ENCODE measurements at regions not wholly inside any gene's neighbourhood (a gene's known extent, or its start where the extent isn't known, plus 50 kb on each side); places are given as distances from the start of the nearest gene placed in this dataset.

DNA sequence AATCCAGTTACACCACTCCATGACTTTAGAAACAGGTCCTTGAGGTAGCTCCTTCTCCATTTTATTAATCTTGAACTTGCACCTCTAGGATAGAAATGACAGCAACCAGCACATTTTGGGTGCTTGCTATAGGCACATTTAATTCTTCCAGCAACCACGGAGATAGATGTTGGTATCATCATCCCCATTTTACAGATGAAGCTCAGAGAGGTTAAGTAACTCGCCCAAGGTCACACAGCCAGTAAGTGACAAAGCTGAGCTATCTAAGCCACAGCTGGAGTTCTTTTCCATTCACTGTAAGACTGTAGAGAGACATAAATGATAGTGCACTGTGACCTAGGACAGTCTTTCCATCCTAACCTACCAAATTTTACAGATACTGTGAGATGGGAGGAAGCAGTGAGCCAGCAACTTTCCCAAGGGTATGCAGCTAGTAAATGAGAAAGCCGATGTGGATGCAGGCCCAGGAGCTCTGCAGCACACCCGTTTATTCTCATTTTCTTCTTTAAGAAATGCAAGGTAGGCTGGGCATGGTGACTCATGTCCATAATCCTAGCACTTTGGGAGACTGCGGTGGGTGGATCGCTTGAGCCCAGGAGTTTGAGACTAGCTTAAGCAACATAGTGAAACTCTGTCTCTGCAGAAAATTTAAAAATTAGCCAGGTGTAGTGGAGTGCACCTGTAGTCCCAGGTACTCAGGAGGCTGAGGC lies 103.2 kb downstream of the TBX5 start:
- TF ChIP-seq, protein P1, sequence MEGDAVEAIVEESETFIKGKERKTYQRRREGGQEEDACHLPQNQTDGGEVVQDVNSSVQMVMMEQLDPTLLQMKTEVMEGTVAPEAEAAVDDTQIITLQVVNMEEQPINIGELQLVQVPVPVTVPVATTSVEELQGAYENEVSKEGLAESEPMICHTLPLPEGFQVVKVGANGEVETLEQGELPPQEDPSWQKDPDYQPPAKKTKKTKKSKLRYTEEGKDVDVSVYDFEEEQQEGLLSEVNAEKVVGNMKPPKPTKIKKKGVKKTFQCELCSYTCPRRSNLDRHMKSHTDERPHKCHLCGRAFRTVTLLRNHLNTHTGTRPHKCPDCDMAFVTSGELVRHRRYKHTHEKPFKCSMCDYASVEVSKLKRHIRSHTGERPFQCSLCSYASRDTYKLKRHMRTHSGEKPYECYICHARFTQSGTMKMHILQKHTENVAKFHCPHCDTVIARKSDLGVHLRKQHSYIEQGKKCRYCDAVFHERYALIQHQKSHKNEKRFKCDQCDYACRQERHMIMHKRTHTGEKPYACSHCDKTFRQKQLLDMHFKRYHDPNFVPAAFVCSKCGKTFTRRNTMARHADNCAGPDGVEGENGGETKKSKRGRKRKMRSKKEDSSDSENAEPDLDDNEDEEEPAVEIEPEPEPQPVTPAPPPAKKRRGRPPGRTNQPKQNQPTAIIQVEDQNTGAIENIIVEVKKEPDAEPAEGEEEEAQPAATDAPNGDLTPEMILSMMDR (conservative IDR thresholded peaks at IDR 0.05) = no peak
- no peak for TF ChIP-seq ZFX (IDR thresholded peaks at IDR 0.05)
- H3K27ac ChIP-seq = no peak overlapping the region

DNA sequence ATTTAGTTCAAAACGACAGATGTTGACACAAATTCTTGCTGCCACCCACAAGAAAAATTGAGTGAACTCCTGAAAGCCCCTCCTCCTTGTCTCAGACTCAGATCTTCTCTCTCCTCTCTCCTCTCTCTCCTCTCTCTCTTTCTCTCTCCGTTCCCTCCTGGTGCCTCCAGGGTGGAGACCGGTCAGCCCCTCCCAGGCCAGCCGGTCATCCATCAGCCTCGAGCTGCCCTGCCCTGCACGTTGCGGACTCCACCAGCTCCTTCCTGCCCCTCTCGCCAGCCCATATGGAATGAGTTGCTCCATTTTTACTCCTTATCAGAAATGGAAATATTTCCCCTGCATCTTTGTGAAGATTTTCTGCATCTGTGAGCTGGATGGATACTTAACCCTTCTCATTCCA lies 103.8 kb downstream of the TBX5 start:
- TF ChIP-seq ZFX (IDR thresholded peaks at IDR 0.05) = no peak
- TF ChIP-seq, protein P1 (conservative IDR thresholded peaks at IDR 0.05) = no peak
- H3K27ac ChIP-seq = no peak overlapping the region

DNA sequence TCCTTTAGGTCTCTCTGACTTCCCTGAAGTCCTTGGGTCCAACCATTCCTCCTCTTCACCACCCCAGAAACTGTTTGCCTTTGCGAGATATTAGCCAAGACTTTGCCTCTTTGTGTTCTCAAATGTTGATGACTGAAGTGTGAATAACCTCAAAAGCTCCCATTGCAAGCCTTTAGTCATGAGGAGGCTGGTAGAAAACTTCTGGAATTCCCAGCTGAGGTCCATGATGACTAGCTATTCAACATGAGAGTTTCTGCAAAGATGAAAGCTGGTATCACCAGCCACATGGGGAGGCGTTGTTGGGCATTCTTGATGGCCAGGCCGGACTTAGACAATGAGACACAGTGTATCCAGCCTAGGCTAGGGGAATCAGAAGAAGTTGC lies 111.7 kb downstream of the TBX5 start:
- TF ChIP-seq, protein P1 (conservative IDR thresholded peaks at IDR 0.05) = no peak
- TF ChIP-seq ZFX (IDR thresholded peaks at IDR 0.05) = no peak
- H3K27ac ChIP-seq = no peak overlapping the region

GRCh38 chr12:114293571-114294302 lies 112.2 kb downstream of the TBX5 start:
- H3K27ac ChIP-seq = no peak overlapping the region

DNA sequence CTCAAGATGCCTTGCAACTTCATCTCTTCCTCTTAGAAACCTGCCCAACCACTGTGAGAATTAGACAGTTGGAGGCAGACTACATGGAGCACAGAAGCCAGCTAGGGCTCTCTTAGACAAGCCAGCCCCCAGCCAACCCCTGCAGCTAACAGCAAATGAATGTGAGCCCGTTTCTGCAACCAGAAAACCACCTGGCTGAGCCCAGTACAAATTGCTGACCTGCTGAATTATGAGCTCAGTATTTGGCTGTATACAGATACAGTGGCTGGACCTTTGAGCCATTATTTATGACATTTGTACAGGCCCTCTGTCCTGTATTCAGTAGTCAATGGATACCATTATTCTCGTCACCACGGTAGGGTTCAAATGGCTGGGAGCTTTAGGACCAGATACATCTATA lies 112.9 kb downstream of the TBX5 start:
- H3K27ac ChIP-seq = no peak overlapping the region
- TF ChIP-seq, protein P1 (conservative IDR thresholded peaks at IDR 0.05) = no peak
- no peak for TF ChIP-seq ZFX (IDR thresholded peaks at IDR 0.05)

More at GRCh38 chr12:114293571-114294302, 112.2 kb downstream of the TBX5 start:
- TF ChIP-seq ZFX (IDR thresholded peaks at IDR 0.05) = no peak
- TF ChIP-seq, protein P1 (conservative IDR thresholded peaks at IDR 0.05) = no peak

DNA sequence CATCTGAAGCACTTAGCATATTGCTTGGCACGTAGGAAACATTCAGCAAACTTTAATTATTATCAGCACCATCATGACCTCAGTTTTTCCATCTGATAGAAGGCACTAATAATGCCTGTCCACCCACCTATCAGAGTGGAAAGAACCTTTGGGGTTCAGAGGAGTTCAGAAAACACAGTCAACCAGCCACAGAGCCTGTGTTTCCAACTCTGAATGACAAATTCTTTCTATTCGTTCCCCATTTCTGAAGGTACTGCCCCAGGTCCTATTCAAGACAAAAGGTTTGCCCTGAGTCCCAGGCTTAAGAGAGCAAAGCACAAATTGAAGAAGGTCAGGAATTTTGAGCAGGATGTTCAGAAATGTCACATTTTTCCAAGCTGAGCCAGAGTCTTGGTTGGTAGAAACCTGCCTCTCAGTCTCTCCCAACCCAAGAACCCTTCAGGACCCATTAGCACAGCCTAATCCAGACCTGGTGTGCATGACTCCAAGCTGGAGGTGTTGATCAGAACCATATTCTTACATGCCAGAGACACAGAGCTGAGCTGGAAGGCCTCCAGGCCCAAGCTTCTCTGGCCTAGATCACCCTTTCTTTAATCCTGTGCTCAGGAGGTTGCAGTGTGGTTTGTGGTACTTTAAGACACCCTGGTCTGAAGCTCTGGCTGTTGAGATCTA lies 114.4 kb downstream of the TBX5 start:
- TF ChIP-seq, protein P1 (conservative IDR thresholded peaks at IDR 0.05) = no peak
- no peak for TF ChIP-seq ZFX (IDR thresholded peaks at IDR 0.05)
- H3K27ac ChIP-seq = no peak overlapping the region
